NCI-H69 (cell line): ENCODE measurements at regions not wholly inside any gene's neighbourhood (a gene's known extent, or its start where the extent isn't known, plus 50 kb on each side); places are given as distances from the start of the nearest gene placed in this dataset.
"Not testable (repeated sequence)": the region's sequence is repeated elsewhere in the genome, so short reads cannot be mapped to it uniquely, and the experiment has no call there.

Experiments used
- DNase-seq: peaks from one replicate; lab custom pipeline; 2025; lab: John Stamatoyannopoulos, UW

GRCh38 chr9:90221899-90222298 is 420.7 kb downstream of the DIRAS2 start:
- DNase-seq: not testable (repeated sequence)

GRCh38 chr9:90226839-90227338 is 415.7 kb downstream of the DIRAS2 start:
- peak; percentile 79 for DNase-seq

GRCh38 chr9:90233081-90233480 is 409.5 kb downstream of the DIRAS2 start:
- not testable (repeated sequence) for DNase-seq

DNA sequence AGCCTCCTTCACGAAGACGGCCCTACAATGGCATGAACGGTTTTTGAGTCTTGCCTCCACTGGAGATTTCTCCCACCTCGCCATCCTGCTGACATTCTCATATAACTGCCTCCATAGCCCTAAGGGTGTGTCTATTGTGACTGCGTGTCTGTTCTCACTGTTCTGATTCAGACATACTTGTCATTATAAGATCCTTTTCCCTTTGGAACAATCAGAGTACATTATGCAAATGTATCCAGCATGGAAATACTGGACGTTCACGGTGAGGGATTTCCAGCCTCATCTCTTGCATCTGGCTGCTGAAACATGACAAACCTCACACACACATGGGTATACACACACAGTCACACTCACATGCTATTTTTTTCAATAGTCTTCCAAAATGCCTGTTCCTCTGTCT is 402.1 kb downstream of the DIRAS2 start:
- DNase-seq: peak; percentile 19

GRCh38 chr9:90245661-90246060 is 397.0 kb downstream of the DIRAS2 start:
- no peak for DNase-seq

- DNase-seq: peak; percentile 24
Observed at GRCh38 chr9:90249094-90249493, 393.5 kb downstream of the DIRAS2 start.

GRCh38 chr9:90251316-90251715 is 391.3 kb downstream of the DIRAS2 start:
- peak; percentile 32 for DNase-seq

- DNase-seq: no peak
Observed at GRCh38 chr9:90256345-90256744, 386.3 kb downstream of the DIRAS2 start.

GRCh38 chr9:90259311-90260246 is 383.0 kb downstream of the DIRAS2 start:
- no peak for DNase-seq

GRCh38 chr9:90261698-90262097 is 380.9 kb downstream of the DIRAS2 start:
- no peak for DNase-seq

- DNase-seq: no peak
Observed at GRCh38 chr9:90268613-90269012, 374.0 kb downstream of the DIRAS2 start.

DNA sequence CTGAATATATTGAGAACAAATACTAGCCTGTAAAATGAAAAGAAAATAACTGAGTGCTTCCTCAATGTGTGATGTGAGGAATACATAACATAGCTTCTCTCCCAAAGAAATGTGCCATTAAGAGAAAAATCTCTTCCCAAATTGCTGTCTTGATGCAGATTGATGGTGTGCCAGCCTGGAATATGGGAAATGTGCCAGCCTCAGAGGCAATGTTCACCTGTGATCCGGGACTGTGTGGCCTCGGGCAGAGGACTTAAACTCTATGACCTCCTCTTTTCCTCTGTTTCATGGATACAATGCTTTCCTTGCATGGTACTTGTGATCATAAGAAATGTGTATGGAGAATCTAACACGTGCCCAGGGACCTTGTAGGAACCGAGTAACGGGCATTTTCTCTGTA is 370.9 kb downstream of the DIRAS2 start:
- DNase-seq: peak; percentile 87

GRCh38 chr9:90274725-90275124 is 367.9 kb downstream of the DIRAS2 start:
- peak; percentile 44 for DNase-seq

DNA sequence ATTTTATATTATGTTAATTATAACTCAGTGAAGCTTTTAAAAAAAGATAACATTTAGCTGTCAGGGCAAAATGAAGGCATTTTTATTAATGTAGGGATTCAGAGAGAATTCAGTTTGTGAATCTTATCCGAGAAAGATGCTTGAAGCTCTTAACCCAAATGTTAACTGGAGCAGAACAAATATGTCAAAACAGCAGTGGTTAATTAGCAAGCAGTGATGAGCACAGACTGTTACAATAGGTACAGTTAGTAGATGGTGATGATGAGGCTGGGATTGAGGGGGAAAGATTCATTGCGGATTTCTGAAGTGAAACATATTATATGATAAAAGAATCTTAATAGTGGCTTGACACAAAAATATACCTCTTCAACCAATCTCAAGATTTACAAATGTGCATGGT is 356.7 kb downstream of the DIRAS2 start:
- peak; percentile 53 for DNase-seq

DNA sequence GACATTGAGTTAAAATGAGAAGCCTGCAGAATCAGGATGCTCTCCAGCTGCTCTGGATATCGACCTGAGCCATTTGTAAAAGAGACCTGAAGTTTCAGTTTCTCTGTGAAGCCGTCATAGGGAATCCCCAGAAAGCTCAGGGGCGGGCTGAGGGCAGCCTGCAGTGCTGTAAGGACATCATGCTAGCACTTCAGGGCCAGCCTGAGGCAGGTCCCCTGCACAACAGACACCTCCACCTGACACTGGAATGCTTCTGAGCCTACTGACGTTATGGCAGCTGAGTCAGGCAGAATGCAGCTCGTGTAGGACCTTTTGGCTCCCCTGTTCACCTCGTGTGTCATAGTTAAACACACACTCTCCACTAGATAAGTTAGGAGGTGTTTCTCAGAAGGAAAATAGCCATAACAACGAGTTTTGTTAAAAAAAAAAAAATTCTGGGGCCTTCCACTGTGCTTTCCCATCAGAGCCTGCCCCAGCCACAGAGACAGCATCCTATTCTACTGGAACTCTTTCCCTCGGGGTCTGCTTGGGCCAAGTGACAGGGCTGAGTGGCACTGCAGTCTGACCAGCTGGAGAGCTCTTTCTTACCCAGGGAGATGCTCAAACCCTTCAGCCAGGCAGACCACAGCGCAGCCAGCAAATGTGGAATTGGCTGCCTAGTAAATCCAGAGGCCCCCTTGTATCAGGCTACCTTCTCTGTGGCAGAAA is 354.9 kb downstream of the DIRAS2 start:
- DNase-seq: no peak

- DNase-seq: no peak
Observed at GRCh38 chr9:90288275-90288639, 354.4 kb downstream of the DIRAS2 start.

- DNase-seq: no peak
Observed at GRCh38 chr9:90290716-90291485, 351.7 kb downstream of the DIRAS2 start.

- DNase-seq: peak; percentile 91
Observed at GRCh38 chr9:90296539-90296938, 346.1 kb downstream of the DIRAS2 start.

- DNase-seq: peak; percentile 80
Observed at GRCh38 chr9:90299968-90300367, 342.7 kb downstream of the DIRAS2 start.

GRCh38 chr9:90300611-90301276 is 341.9 kb downstream of the DIRAS2 start:
- DNase-seq: peak; percentile 89

DNA sequence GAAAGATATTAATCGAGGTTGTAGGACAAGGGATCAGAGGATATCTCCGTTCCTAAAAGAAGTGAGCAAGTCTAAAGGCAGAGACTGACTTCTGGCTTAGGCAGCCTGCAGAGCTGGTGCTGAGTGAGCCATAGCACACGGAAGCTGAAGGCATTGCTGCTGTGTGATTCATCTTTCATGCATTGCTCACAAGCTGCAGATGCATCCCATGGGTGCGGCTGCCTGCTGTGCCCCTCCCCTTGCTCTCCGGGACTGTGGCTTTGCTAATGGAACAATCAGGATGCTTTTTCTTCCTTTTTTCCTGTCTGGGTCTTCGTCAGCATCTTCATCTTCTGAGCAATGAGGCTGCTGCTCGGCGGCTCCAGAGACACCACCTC is 341.4 kb downstream of the DIRAS2 start:
- peak; percentile 93 for DNase-seq

- no peak for DNase-seq
Observed at GRCh38 chr9:90303655-90304054, 339.0 kb downstream of the DIRAS2 start.
